ENCODE measurements at regions not wholly inside any gene's neighbourhood (a gene's known extent, or its start where the extent isn't known, plus 50 kb on each side); places are given as distances from the start of the nearest gene placed in this dataset.
A peak's percentile ranks its signal among the peaks of the same experiment; 100 is the strongest.

DNA sequence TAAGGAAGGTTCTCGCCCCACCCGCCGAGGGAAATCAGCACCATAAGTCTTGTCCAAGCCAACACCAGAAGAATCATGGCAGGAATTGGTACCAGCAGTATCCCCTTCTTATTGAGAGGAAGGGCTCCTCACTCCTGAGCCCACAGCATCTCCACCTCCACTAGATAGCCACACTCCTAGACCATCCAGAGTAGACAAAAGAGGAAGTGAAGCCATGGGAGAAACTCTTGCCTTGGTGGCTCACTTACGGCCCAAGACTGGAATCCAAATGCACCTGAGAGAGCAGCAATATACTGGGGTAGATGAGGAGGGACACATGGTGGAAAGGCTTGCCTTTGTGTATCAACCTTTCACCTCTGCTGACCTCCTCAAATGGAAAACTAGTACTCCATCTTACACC lies 255.3 kb upstream of the PRKX start:
- no peak overlapping the region for H3K4me3 ChIP-seq (ENCODE audit: low read length)
- ATAC-seq (no peak), DNase-seq (no peak)
- no peaks in the 10 kb centered on the region for H3K9me2 ChIP-seq (replicated peaks; ENCODE audit: low read length)
- no peaks in the 10 kb centered on the region for H4K20me1 ChIP-seq (ENCODE audit: low read length)
- H3K4me1 ChIP-seq (ENCODE audit: insufficient read depth, low read length): no peaks in the 10 kb centered on the region
- peaks cover 19% of the 10 kb centered on the region for H3K27me3 ChIP-seq (ENCODE audit: low read length)
- ChIA-PET CTCF (no interaction called here), POLR2A (ENCODE audit: unreplicated experiment) (no interaction called here)
- H3K27ac ChIP-seq (ENCODE audit: low read length): no peak overlapping the region
- intact Hi-C loops (cut with micrococcal nuclease): no loop called here
- H3K79me2 ChIP-seq (ENCODE audit: low read length): no peaks in the 10 kb centered on the region
- no peaks in the 10 kb centered on the region for H3K36me3 ChIP-seq (ENCODE audit: low read depth, low read length)
- H3F3A ChIP-seq (ENCODE audit: low read length, unreplicated experiment): no peaks in the 10 kb centered on the region
- H3K4me2 ChIP-seq (ENCODE audit: low read length): no peak overlapping the region
- H2AFZ ChIP-seq (ENCODE audit: low read length): no peak overlapping the region
- no peaks in the 10 kb centered on the region for H3K9me3 ChIP-seq (ENCODE audit: low read length)
- TF ChIP-seq EZH2phosphoT487 (IDR thresholded peaks at IDR 0.05; ENCODE audit: borderline replicate concordance, low read length): no peak
- TF ChIP-seq EZH2 (IDR thresholded peaks at IDR 0.05; ENCODE audit: low read length, unreplicated experiment): no peak
- TF ChIP-seq, protein P1, sequence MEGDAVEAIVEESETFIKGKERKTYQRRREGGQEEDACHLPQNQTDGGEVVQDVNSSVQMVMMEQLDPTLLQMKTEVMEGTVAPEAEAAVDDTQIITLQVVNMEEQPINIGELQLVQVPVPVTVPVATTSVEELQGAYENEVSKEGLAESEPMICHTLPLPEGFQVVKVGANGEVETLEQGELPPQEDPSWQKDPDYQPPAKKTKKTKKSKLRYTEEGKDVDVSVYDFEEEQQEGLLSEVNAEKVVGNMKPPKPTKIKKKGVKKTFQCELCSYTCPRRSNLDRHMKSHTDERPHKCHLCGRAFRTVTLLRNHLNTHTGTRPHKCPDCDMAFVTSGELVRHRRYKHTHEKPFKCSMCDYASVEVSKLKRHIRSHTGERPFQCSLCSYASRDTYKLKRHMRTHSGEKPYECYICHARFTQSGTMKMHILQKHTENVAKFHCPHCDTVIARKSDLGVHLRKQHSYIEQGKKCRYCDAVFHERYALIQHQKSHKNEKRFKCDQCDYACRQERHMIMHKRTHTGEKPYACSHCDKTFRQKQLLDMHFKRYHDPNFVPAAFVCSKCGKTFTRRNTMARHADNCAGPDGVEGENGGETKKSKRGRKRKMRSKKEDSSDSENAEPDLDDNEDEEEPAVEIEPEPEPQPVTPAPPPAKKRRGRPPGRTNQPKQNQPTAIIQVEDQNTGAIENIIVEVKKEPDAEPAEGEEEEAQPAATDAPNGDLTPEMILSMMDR (conservative IDR thresholded peaks at IDR 0.05; ENCODE audit: low read depth, low read length): no peak
- BruUV-seq (replicated peaks): no TSS peak
- H3K9ac ChIP-seq (ENCODE audit: low read length): no peak overlapping the region

GRCh38 chrX:3963980-3964379 lies 250.5 kb upstream of the PRKX start:
- Histone ChIP-seq H3K4me1 (ENCODE audit: insufficient read depth, low read length) (no peaks in the 10 kb centered on the region), H3K79me2 (ENCODE audit: low read length) (no peaks in the 10 kb centered on the region), H3K36me3 (ENCODE audit: low read depth, low read length) (no peaks in the 10 kb centered on the region), H3K27ac (ENCODE audit: low read length) (no peak overlapping the region), H3K27me3 (ENCODE audit: low read length) (peaks cover 16% of the 10 kb centered on the region), H3K4me3 (ENCODE audit: low read length) (no peak overlapping the region), H3K4me2 (ENCODE audit: low read length) (no peak overlapping the region), H3K9ac (ENCODE audit: low read length) (no peak overlapping the region), H2AFZ (ENCODE audit: low read length) (no peak overlapping the region), H3K9me2 (replicated peaks; ENCODE audit: low read length) (no peaks in the 10 kb centered on the region), H3F3A (ENCODE audit: low read length, unreplicated experiment) (no peaks in the 10 kb centered on the region), H3K9me3 (ENCODE audit: low read length) (no peaks in the 10 kb centered on the region), H4K20me1 (ENCODE audit: low read length) (no peaks in the 10 kb centered on the region)
- DNase-seq: no peak
- no peak for TF ChIP-seq EZH2 (IDR thresholded peaks at IDR 0.05; ENCODE audit: low read length, unreplicated experiment)
- TF ChIP-seq, protein P1 (conservative IDR thresholded peaks at IDR 0.05; ENCODE audit: low read depth, low read length): no peak
- TF ChIP-seq EZH2phosphoT487 (IDR thresholded peaks at IDR 0.05; ENCODE audit: borderline replicate concordance, low read length): no peak
- intact Hi-C loops (cut with micrococcal nuclease): loop anchor here (5.0 kb wide), 2 partner anchors 298 to 1913 kb away; no protein-coding TSS in a partner anchor
- no peak for ATAC-seq
- POLR2A ChIA-PET (ENCODE audit: unreplicated experiment): no interaction called here
- CTCF ChIA-PET: no interaction called here
- BruUV-seq (replicated peaks): no TSS peak

- intact Hi-C loops (cut with micrococcal nuclease): loop anchor here (5.0 kb wide), 2 partner anchors 300 to 1915 kb away; no protein-coding TSS in a partner anchor
- DNase-seq: peak; percentile 64
- peak overlapping the region; percentile 54 for H3K4me3 ChIP-seq (ENCODE audit: low read length)
Observed at GRCh38 chrX:3962511-3963311, 249.3 kb upstream of the PRKX start.

More at GRCh38 chrX:3962511-3963311, 249.3 kb upstream of the PRKX start:
- Histone ChIP-seq H3K27ac (ENCODE audit: low read length) (no peak overlapping the region), H2AFZ (ENCODE audit: low read length) (peak overlapping the region; percentile 55), H3K36me3 (ENCODE audit: low read depth, low read length) (no peaks in the 10 kb centered on the region), H3K27me3 (ENCODE audit: low read length) (peaks cover 13% of the 10 kb centered on the region), H4K20me1 (ENCODE audit: low read length) (no peaks in the 10 kb centered on the region), H3K9me2 (replicated peaks; ENCODE audit: low read length) (no peaks in the 10 kb centered on the region), H3K79me2 (ENCODE audit: low read length) (no peaks in the 10 kb centered on the region), H3K4me1 (ENCODE audit: insufficient read depth, low read length) (no peaks in the 10 kb centered on the region), H3K9me3 (ENCODE audit: low read length) (no peaks in the 10 kb centered on the region), H3K9ac (ENCODE audit: low read length) (no peak overlapping the region), H3K4me2 (ENCODE audit: low read length) (peak overlapping the region; percentile 80), H3F3A (ENCODE audit: low read length, unreplicated experiment) (no peaks in the 10 kb centered on the region)
- peak; percentile 48 for ATAC-seq
- ChIA-PET POLR2A (ENCODE audit: unreplicated experiment) (no interaction called here), CTCF (interaction anchor here (0.6 kb wide), 2 partner anchors 567 to 570 kb away, joined by 3 to 7 read pairs; no protein-coding TSS in a partner anchor)
- BruUV-seq (replicated peaks): no TSS peak
- TF ChIP-seq EZH2 (IDR thresholded peaks at IDR 0.05; ENCODE audit: low read length, unreplicated experiment) (no peak), EZH2phosphoT487 (IDR thresholded peaks at IDR 0.05; ENCODE audit: borderline replicate concordance, low read length) (no peak)
- TF ChIP-seq, protein P1 (conservative IDR thresholded peaks at IDR 0.05; ENCODE audit: low read depth, low read length): peak; percentile 85
